HCT116 (cell line): ENCODE measurements at regions not wholly inside any gene's neighbourhood (a gene's known extent, or its start where the extent isn't known, plus 50 kb on each side); places are given as distances from the start of the nearest gene placed in this dataset.

Experiments
- ATAC-seq: fragments of 200-7000 bp; cut with Tn5 transposase; 2 replicates; pipeline ENCODE4 v1.9.1; 2020; ENCODE audit warnings: mild to moderate bottlenecking, moderate library complexity
- BruUV-seq: library from RNA; stranded (reverse); fragments of 400-500 nt; replicated peaks from 2 replicates; lab custom pipeline; 2021; lab: Mats Ljungman, UMichigan
- CTCF ChIA-PET: fragments of 300-600 bp; sonication (Branson Sonifier 250); formaldehyde crosslinking; loops from one replicate; lab custom pipeline; 2021; ENCODE audit warnings: antibody characterized with exemption; lab: Charles Lee
- POLR2A ChIA-PET: fragments of 300-600, 350-600 bp; sonication (Branson Sonifier 250); formaldehyde crosslinking; loops from one replicate; lab custom pipeline; 2021; ENCODE audit warnings: antibody characterized with exemption; lab: Charles Lee
- RAD21 ChIA-PET, 2 experiments: fragments of 300-600 bp; sonication (Branson Sonifier 250); formaldehyde crosslinking; loops; one replicate each; lab custom pipeline; 2023; ENCODE audit warnings: low total read pairs in 2 of 2; ENCODE audit not compliant: uncharacterized antibody in 2 of 2, unreplicated experiment in 2 of 2, low non-redundant PET in 1 of 2; lab: Charles Lee
- DNase-seq: peaks from one replicate; pipeline ENCODE4 v3.0.0-alpha.2; 2010; ENCODE audit warnings: low read depth, low spot score
- H2AFZ ChIP-seq: fragments of 200-600 bp; shearing (Covaris generic), sonication (generic); 2 replicates; pipeline ENCODE4 v1.6.1; 2017; ENCODE audit warnings: low read depth, mixed run types, mixed read lengths, antibody characterized with exemption, low read length; ENCODE audit not compliant: poor library complexity, severe bottlenecking
- H3K27ac ChIP-seq: 2 replicates; pipeline ENCODE4 v1.5.1; 2012; ENCODE audit warnings: low read depth, low read length
- H3K27me3 ChIP-seq: fragments of 200-600 bp; sonication (generic); 2 replicates; pipeline ENCODE4 v1.6.1; 2016; ENCODE audit warnings: mixed run types, low read length, mixed read lengths; ENCODE audit not compliant: insufficient read depth
- H3K36me3 ChIP-seq, 2 experiments: fragments of 200-500 bp in 1 of 2; fragments of 200-600 bp in 1 of 2; sonication (Bioruptor generic) in 1 of 2; sonication (generic) in 1 of 2; 2 replicates each; pipeline versions ENCODE4 v1.5.1 to v1.6.1; 2014 to 2016; ENCODE audit warnings: low read length in 2 of 2, inconsistent platforms in 1 of 2, mixed read lengths in 1 of 2, mixed run types in 1 of 2; ENCODE audit not compliant: insufficient read depth in 2 of 2, control insufficient read depth in 1 of 2
- H3K4me1 ChIP-seq, 2 experiments: fragments of 200-600 bp in 1 of 2; sonication (generic) in 1 of 2; 2 replicates each; pipeline versions ENCODE4 v1.5.1 to v1.6.1; 2012 to 2017; ENCODE audit warnings: low read length in 2 of 2, inconsistent platforms in 1 of 2, mild to moderate bottlenecking in 1 of 2, mixed read lengths in 1 of 2, mixed run types in 1 of 2, moderate library complexity in 1 of 2; ENCODE audit not compliant: insufficient read depth in 2 of 2, control insufficient read depth in 1 of 2
- H3K4me2 ChIP-seq: fragments of 200-600 bp; sonication (generic); 2 replicates; pipeline ENCODE4 v1.6.1; 2017; ENCODE audit warnings: mixed run types, low read length, mixed read lengths
- H3K4me3 ChIP-seq, 2 experiments: fragments of 200-600 bp in 1 of 2; sonication (generic) in 1 of 2; replicated peaks in 1 of 2; 2 replicates each; pipeline ENCODE4 v1.5.1; 2011 to 2016; ENCODE audit warnings: low read length in 2 of 2, control low read depth in 1 of 2, low read depth in 1 of 2, mild to moderate bottlenecking in 1 of 2, mixed read lengths in 1 of 2, mixed run types in 1 of 2
- H3K79me2 ChIP-seq: fragments of 200-600 bp; sonication (generic); 2 replicates; pipeline ENCODE4 v1.6.1; 2017; ENCODE audit warnings: mild to moderate bottlenecking, mixed run types, low read length, moderate library complexity, mixed read lengths; ENCODE audit not compliant: insufficient read depth
- H3K9ac ChIP-seq: fragments of 200-600 bp; sonication (generic); 2 replicates; pipeline ENCODE4 v1.6.1; 2016; ENCODE audit warnings: low read length, mixed read lengths
- H3K9me2 ChIP-seq: fragments of 200-600 bp; sonication (generic), shearing (Covaris generic); 2 replicates; pipeline ENCODE4 v1.6.1; 2017; ENCODE audit warnings: mixed run types, mild to moderate bottlenecking, moderate library complexity; ENCODE audit not compliant: insufficient read depth
- H3K9me3 ChIP-seq, 2 experiments: fragments of 200-500 bp in 1 of 2; fragments of 200-600 bp in 1 of 2; sonication (Bioruptor generic) in 1 of 2; sonication (generic) in 1 of 2; 2 replicates each; pipeline ENCODE4 v1.6.1; 2014 to 2017; ENCODE audit warnings: low read length in 2 of 2, mixed read lengths in 2 of 2, inconsistent platforms in 1 of 2, low read depth in 1 of 2, mild to moderate bottlenecking in 1 of 2, mixed run types in 1 of 2, moderate library complexity in 1 of 2; ENCODE audit not compliant: control insufficient read depth in 1 of 2, insufficient read depth in 1 of 2
- H4K20me1 ChIP-seq: fragments of 200-600 bp; sonication (generic), shearing (Covaris generic); 2 replicates; pipeline ENCODE4 v1.6.1; 2017; ENCODE audit warnings: mixed run types, mild to moderate bottlenecking, moderate library complexity; ENCODE audit not compliant: insufficient read depth
- ATF3 ChIP-seq: IDR thresholded peaks from 2 replicates; pipeline ENCODE4 v1.6.1; 2012
- CBX3 ChIP-seq: IDR thresholded peaks from 2 replicates; pipeline ENCODE4 v1.6.1; 2012; ENCODE audit warnings: low read depth
- ELF1 ChIP-seq: IDR thresholded peaks from 2 replicates; pipeline ENCODE4 v1.6.1; 2012; ENCODE audit warnings: low read depth, borderline replicate concordance
- EZH2phosphoT487 ChIP-seq: fragments of 200-600 bp; IDR thresholded peaks from 2 replicates; pipeline ENCODE4 v1.6.1; 2018; ENCODE audit warnings: antibody characterized with exemption, borderline replicate concordance
- FOSL1 ChIP-seq: IDR thresholded peaks from 2 replicates; pipeline ENCODE4 v1.6.1; 2012; ENCODE audit warnings: low read depth
- JUND ChIP-seq: IDR thresholded peaks from 2 replicates; pipeline ENCODE4 v1.6.1; 2012
- MAX ChIP-seq: IDR thresholded peaks from 2 replicates; pipeline ENCODE4 v1.6.1; 2012
- POLR2A ChIP-seq: IDR thresholded peaks from 2 replicates; pipeline ENCODE4 v1.7.0; 2011; ENCODE audit warnings: borderline replicate concordance; ENCODE audit not compliant: insufficient read depth, insufficient read length; ENCODE audit errors: extremely low read depth
- POLR2AphosphoS5 ChIP-seq: IDR thresholded peaks from 2 replicates; pipeline ENCODE4 v1.6.1; 2011; ENCODE audit warnings: mild to moderate bottlenecking, low read depth, low read length, moderate library complexity
- REST ChIP-seq: IDR thresholded peaks from 2 replicates; pipeline ENCODE4 v1.6.1; 2012; ENCODE audit warnings: low read depth
- SIN3A ChIP-seq: IDR thresholded peaks from 2 replicates; pipeline ENCODE4 v1.6.1; 2012; ENCODE audit warnings: low read depth
- SP1 ChIP-seq: IDR thresholded peaks from 2 replicates; pipeline ENCODE4 v1.6.1; 2012; ENCODE audit warnings: low read depth
- SRF ChIP-seq: IDR thresholded peaks from 2 replicates; pipeline ENCODE4 v1.6.1; 2012; ENCODE audit warnings: low read depth
- TCF7L2 ChIP-seq: IDR thresholded peaks from 2 replicates; pipeline ENCODE4 v1.7.0; 2011; ENCODE audit warnings: borderline replicate concordance, inconsistent platforms; ENCODE audit not compliant: insufficient read depth, insufficient read length; ENCODE audit errors: extremely low read depth
- YY1 ChIP-seq: IDR thresholded peaks from 2 replicates; pipeline ENCODE4 v1.6.1; 2011; ENCODE audit warnings: low read length, low read depth, moderate library complexity, mild to moderate bottlenecking; ENCODE audit not compliant: insufficient replicate concordance; ENCODE audit errors: extremely low read depth
- ZBTB33 ChIP-seq: IDR thresholded peaks from 2 replicates; pipeline ENCODE4 v1.6.1; 2011; ENCODE audit warnings: mild to moderate bottlenecking, low read length, moderate library complexity; ENCODE audit not compliant: insufficient replicate concordance; ENCODE audit errors: extremely low read depth
- ZFX ChIP-seq: fragments of 450-650 bp; IDR thresholded peaks from 2 replicates; pipeline ENCODE4 v1.6.1; 2017
- ZNF274 ChIP-seq: fragments of 200-500 bp; sonication (Bioruptor generic); IDR thresholded peaks from 2 replicates; pipeline ENCODE4 v1.6.1; 2014; ENCODE audit warnings: mild to moderate bottlenecking, low read depth, low read length, inconsistent platforms
- intact Hi-C: fragments of 100-400 bp; cut with micrococcal nuclease; formaldehyde crosslinking; loops from 2 replicates; pipeline ENCODE4 v1.10.0; 2022

- RAD21 ChIA-PET = no interaction called here
- DNase-seq = no peak
- CTCF ChIA-PET = no interaction called here
Observed at GRCh38 chr2:66113988-66114625, 320.8 kb upstream of the MEIS1 start.

More at GRCh38 chr2:66113988-66114625, 320.8 kb upstream of the MEIS1 start:
- Histone ChIP-seq H4K20me1 (no peaks in the 10 kb centered on the region), H3K79me2 (no peaks in the 10 kb centered on the region), H3K9ac (no peak overlapping the region), H3K27ac (no peak overlapping the region), H2AFZ (no peak overlapping the region), H3K9me2 (no peaks in the 10 kb centered on the region), H3K9me3 (no peaks in the 10 kb centered on the region), H3K4me2 (no peak overlapping the region), H3K4me3 (no peak overlapping the region), H3K36me3 (no peaks in the 10 kb centered on the region), H3K27me3 (0 out of 2 replicates have a peak, but pooled peaks cover 6% of the 10 kb centered on the region), H3K4me1 (no peaks in the 10 kb centered on the region)
- intact Hi-C loops = no loop called here
- POLR2A ChIA-PET = no interaction called here
- ATAC-seq = no peak
- TF ChIP-seq SP1 (no peak), REST (no peak), POLR2A (no peak), POLR2AphosphoS5 (no peak), ZFX (no peak), SIN3A (no peak), SRF (no peak), EZH2phosphoT487 (no peak), YY1 (no peak), ELF1 (no peak), MAX (no peak), CBX3 (no peak), FOSL1 (no peak), ZNF274 (no peak), JUND (no peak), TCF7L2 (no peak), ATF3 (no peak), ZBTB33 (no peak)
- no TSS peak for BruUV-seq
